ENCODE measurements at regions not wholly inside any gene's neighbourhood (a gene's known extent, or its start where the extent isn't known, plus 50 kb on each side); places are given as distances from the start of the nearest gene placed in this dataset.

GRCh38 chr9:109624896-109625295 is 126.8 kb upstream of the PTPN3 start:
- no peaks in the 10 kb centered on the region for H3K4me1 Mint-ChIP-seq
- H3K27me3 Mint-ChIP-seq = peaks cover 8 to 29% (median 12%) of the 10 kb centered on the region in 5 donors
- POLR2A ChIA-PET = no interaction called here
- CTCF ChIA-PET = no interaction called here
- Histone ChIP-seq H3K27ac (ENCODE audit: low read depth, low read length) (no peak overlapping the region), H3K36me3 (ENCODE audit: control insufficient read depth in 2 of 3, insufficient read depth in 3 of 3, low read length in 3 of 3) (no peaks in the 10 kb centered on the region), H3K9me3 (ENCODE audit: control insufficient read depth in 2 of 3, low read length in 3 of 3) (no peaks in the 10 kb centered on the region), H3K4me3 (ENCODE audit: low read length) (no peak overlapping the region), H3K4me1 (ENCODE audit: control insufficient read depth in 2 of 2, insufficient read depth in 2 of 2, low read length in 2 of 2) (no peaks in the 10 kb centered on the region), H3K27me3 (ENCODE audit: control insufficient read depth in 2 of 2, insufficient read depth in 2 of 2, low read length in 2 of 2) (no peaks in the 10 kb centered on the region)
- intact Hi-C loops (cut with micrococcal nuclease) = no loop called here
- no peak overlapping the region for H3K27ac Mint-ChIP-seq
- ATAC-seq (no peak), DNase-seq (no peak)
- H3K36me3 Mint-ChIP-seq = no peaks in the 10 kb centered on the region
- peaks cover 0 to 16% (median 3%) of the 10 kb centered on the region in 11 donors for H3K9me3 Mint-ChIP-seq
- no peak overlapping the region for H3K4me3 Mint-ChIP-seq

GRCh38 chr9:109627042-109627441 is 128.9 kb upstream of the PTPN3 start:
- no peak for ATAC-seq
- POLR2A ChIA-PET = no interaction called here
- Mint-ChIP-seq H3K4me1 (no peaks in the 10 kb centered on the region), H3K4me3 (no peak overlapping the region), H3K27ac (no peak overlapping the region), H3K36me3 (no peaks in the 10 kb centered on the region), H3K27me3 (peaks cover 0 to 23% (median 12%) of the 10 kb centered on the region in 5 donors), H3K9me3 (peaks cover 0 to 16% (median 5%) of the 10 kb centered on the region in 11 donors)
- Histone ChIP-seq H3K9me3 (ENCODE audit: control insufficient read depth in 2 of 3, low read length in 3 of 3) (no peaks in the 10 kb centered on the region), H3K27me3 (ENCODE audit: control insufficient read depth in 2 of 2, insufficient read depth in 2 of 2, low read length in 2 of 2) (no peaks in the 10 kb centered on the region), H3K27ac (ENCODE audit: low read depth, low read length) (no peak overlapping the region), H3K4me1 (ENCODE audit: control insufficient read depth in 2 of 2, insufficient read depth in 2 of 2, low read length in 2 of 2) (no peaks in the 10 kb centered on the region), H3K4me3 (ENCODE audit: low read length) (no peak overlapping the region), H3K36me3 (ENCODE audit: control insufficient read depth in 2 of 3, insufficient read depth in 3 of 3, low read length in 3 of 3) (no peaks in the 10 kb centered on the region)
- no peak for DNase-seq
- intact Hi-C loops (cut with micrococcal nuclease) = no loop called here
- CTCF ChIA-PET = no interaction called here

DNA sequence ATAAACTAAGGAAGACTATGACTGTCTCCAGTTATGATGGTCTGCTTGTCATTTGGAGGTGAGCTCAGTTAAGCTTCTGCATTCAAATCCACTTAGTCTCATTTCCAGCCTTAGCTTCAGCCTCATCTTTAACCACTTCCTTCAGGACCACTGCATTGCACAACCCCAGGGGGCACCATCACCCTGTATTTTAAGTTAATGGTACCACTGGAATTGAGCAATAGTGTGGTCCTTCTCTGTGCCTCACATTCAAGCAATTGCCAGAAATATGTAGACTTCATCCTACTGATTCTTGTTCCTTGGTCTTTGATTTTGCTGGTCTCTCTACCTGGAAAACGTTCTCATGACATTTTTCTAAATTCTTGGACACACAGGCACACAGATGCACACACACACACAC is 131.5 kb upstream of the PTPN3 start:
- no peaks in the 10 kb centered on the region for H3K27me3 ChIP-seq (ENCODE audit: control insufficient read depth in 2 of 2, insufficient read depth in 2 of 2, low read length in 2 of 2)
- Mint-ChIP-seq H3K36me3 (no peaks in the 10 kb centered on the region), H3K9me3 (peaks cover 0 to 16% (median 7%) of the 10 kb centered on the region in 11 donors), H3K27ac (no peak overlapping the region), H3K4me1 (no peaks in the 10 kb centered on the region), H3K27me3 (peaks cover under 1 to 24% (median 10%) of the 10 kb centered on the region in 5 donors), H3K4me3 (no peak overlapping the region)
- CTCF ChIA-PET = no interaction called here
- intact Hi-C loops (cut with micrococcal nuclease) = no loop called here
- no peak for ATAC-seq
- no peaks in the 10 kb centered on the region for H3K4me1 ChIP-seq (ENCODE audit: control insufficient read depth in 2 of 2, insufficient read depth in 2 of 2, low read length in 2 of 2)
- DNase-seq = no peak
- no peak overlapping the region for H3K27ac ChIP-seq (ENCODE audit: low read depth, low read length)
- H3K9me3 ChIP-seq (ENCODE audit: control insufficient read depth in 2 of 3, low read length in 3 of 3) = no peaks in the 10 kb centered on the region
- no peak overlapping the region for H3K4me3 ChIP-seq (ENCODE audit: low read length)
- POLR2A ChIA-PET = no interaction called here
- H3K36me3 ChIP-seq (ENCODE audit: control insufficient read depth in 2 of 3, insufficient read depth in 3 of 3, low read length in 3 of 3) = no peaks in the 10 kb centered on the region

- Mint-ChIP-seq H3K36me3 (no peaks in the 10 kb centered on the region), H3K27me3 (peaks cover 18 to 40% (median 24%) of the 10 kb centered on the region in 5 donors), H3K4me3 (no peak overlapping the region), H3K27ac (no peak overlapping the region), H3K4me1 (no peaks in the 10 kb centered on the region), H3K9me3 (peaks cover 0 to 11% (median 3%) of the 10 kb centered on the region in 11 donors)
- Histone ChIP-seq H3K36me3 (ENCODE audit: control insufficient read depth in 2 of 3, insufficient read depth in 3 of 3, low read length in 3 of 3) (no peaks in the 10 kb centered on the region), H3K27ac (ENCODE audit: low read depth, low read length) (no peak overlapping the region), H3K9me3 (ENCODE audit: control insufficient read depth in 2 of 3, low read length in 3 of 3) (no peaks in the 10 kb centered on the region), H3K4me1 (ENCODE audit: control insufficient read depth in 2 of 2, insufficient read depth in 2 of 2, low read length in 2 of 2) (no peaks in the 10 kb centered on the region), H3K27me3 (ENCODE audit: control insufficient read depth in 2 of 2, insufficient read depth in 2 of 2, low read length in 2 of 2) (no peaks in the 10 kb centered on the region), H3K4me3 (ENCODE audit: low read length) (no peak overlapping the region)
- ATAC-seq (no peak), DNase-seq (no peak)
- intact Hi-C loops (cut with micrococcal nuclease) = no loop called here
- CTCF ChIA-PET = no interaction called here
- POLR2A ChIA-PET = no interaction called here
Measured at GRCh38 chr9:109632817-109633216, 134.7 kb upstream of the PTPN3 start.

DNA sequence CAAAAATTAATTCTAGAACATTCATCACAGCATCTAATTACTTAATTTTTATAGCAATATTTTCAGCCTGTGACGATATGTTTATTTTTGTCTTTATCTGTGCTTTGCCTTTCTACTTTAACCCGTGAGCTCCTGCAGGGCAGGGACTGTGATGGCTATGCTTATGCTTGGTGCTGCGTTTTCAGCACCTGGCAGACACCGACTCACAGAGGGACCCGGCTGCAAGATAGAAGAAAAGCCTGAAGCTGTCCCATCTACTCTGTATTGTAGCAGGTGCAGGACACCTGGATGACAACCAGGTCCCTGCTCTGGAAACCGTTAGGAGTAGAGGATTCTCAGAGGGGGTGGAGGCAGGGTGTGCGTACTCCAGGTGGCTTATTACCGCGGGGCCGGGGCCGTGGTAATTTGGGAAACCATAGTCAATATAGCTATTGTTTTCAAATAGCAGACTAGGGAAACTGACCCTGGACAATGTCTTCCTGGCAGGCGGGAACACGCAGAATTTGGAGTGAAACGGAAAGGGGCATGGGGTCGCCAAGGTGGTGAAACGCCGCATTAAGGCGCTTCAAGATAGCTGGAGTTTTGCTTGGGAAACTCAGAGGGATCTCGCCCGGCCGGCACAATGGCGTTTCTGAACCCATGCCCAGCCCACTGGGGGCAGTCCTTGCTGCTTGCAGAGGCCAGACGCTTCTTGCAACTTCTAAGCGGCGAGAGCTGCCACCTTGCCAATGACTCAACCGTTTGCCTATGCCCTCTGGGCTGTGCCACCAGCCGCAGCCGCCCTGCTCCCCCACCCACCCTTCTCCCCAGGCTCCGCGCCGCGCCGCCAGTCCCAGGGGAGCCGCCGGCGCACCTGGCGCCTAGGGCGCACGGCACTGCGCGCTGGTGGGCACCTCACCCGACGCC is 140.1 kb upstream of the PALM2AKAP2 start:
- H3K4me1 ChIP-seq (ENCODE audit: control insufficient read depth in 2 of 2, insufficient read depth in 2 of 2, low read length in 2 of 2) = no peaks in the 10 kb centered on the region
- H3K9me3 ChIP-seq (ENCODE audit: control insufficient read depth in 2 of 3, low read length in 3 of 3) = no peaks in the 10 kb centered on the region
- H3K9me3 Mint-ChIP-seq = peaks cover 0 to 16% (median 5%) of the 10 kb centered on the region in 11 donors
- ChIA-PET POLR2A (no interaction called here), CTCF (no interaction called here)
- H3K4me3 Mint-ChIP-seq = no peak overlapping the region
- no peaks in the 10 kb centered on the region for H3K4me1 Mint-ChIP-seq
- no peak for DNase-seq
- H3K36me3 ChIP-seq (ENCODE audit: control insufficient read depth in 2 of 3, insufficient read depth in 3 of 3, low read length in 3 of 3) = no peaks in the 10 kb centered on the region
- H3K27ac ChIP-seq (ENCODE audit: low read depth, low read length) = no peak overlapping the region
- H3K36me3 Mint-ChIP-seq = peaks cover 0 to 3% (median 0%) of the 10 kb centered on the region in 5 donors
- ATAC-seq = no peak
- H3K27me3 Mint-ChIP-seq = peaks cover 55 to 71% (median 66%) of the 10 kb centered on the region in 5 donors
- no peak overlapping the region for H3K4me3 ChIP-seq (ENCODE audit: low read length)
- intact Hi-C loops (cut with micrococcal nuclease) = no loop called here
- H3K27ac Mint-ChIP-seq = no peak overlapping the region
- H3K27me3 ChIP-seq (ENCODE audit: control insufficient read depth in 2 of 2, insufficient read depth in 2 of 2, low read length in 2 of 2) = peaks cover 0 to 5% of the 10 kb centered on the region in 2 donors

GRCh38 chr9:109640580-109641371 is 139.2 kb upstream of the PALM2AKAP2 start:
- no peak overlapping the region for H3K4me3 ChIP-seq (ENCODE audit: low read length)
- peaks cover 0 to 5% of the 10 kb centered on the region in 2 donors for H3K27me3 ChIP-seq (ENCODE audit: control insufficient read depth in 2 of 2, insufficient read depth in 2 of 2, low read length in 2 of 2)
- H3K27ac ChIP-seq (ENCODE audit: low read depth, low read length) = no peak overlapping the region
- no peaks in the 10 kb centered on the region for H3K4me1 Mint-ChIP-seq
- POLR2A ChIA-PET = no interaction called here
- CTCF ChIA-PET = no interaction called here
- H3K9me3 ChIP-seq (ENCODE audit: control insufficient read depth in 2 of 3, low read length in 3 of 3) = no peaks in the 10 kb centered on the region
- peaks cover 0 to 3% (median 0%) of the 10 kb centered on the region in 5 donors for H3K36me3 Mint-ChIP-seq
- H3K9me3 Mint-ChIP-seq = peaks cover 0 to 17% (median 6%) of the 10 kb centered on the region in 11 donors
- H3K4me3 Mint-ChIP-seq = no peak overlapping the region
- H3K27ac Mint-ChIP-seq = no peak overlapping the region
- H3K36me3 ChIP-seq (ENCODE audit: control insufficient read depth in 2 of 3, insufficient read depth in 3 of 3, low read length in 3 of 3) = no peaks in the 10 kb centered on the region
- intact Hi-C loops (cut with micrococcal nuclease) = no loop called here
- peaks cover 55 to 71% (median 65%) of the 10 kb centered on the region in 5 donors for H3K27me3 Mint-ChIP-seq
- no peak for DNase-seq
- no peak for ATAC-seq
- H3K4me1 ChIP-seq (ENCODE audit: control insufficient read depth in 2 of 2, insufficient read depth in 2 of 2, low read length in 2 of 2) = no peaks in the 10 kb centered on the region
